ENCODE measurements at regions not wholly inside any gene's neighbourhood (a gene's known extent, or its start where the extent isn't known, plus 50 kb on each side); places are given as distances from the start of the nearest gene placed in this dataset.
A peak's percentile ranks its signal among the peaks of the same experiment; 100 is the strongest.
"Not testable (repeated sequence)": the region's sequence is repeated elsewhere in the genome, so short reads cannot be mapped to it uniquely, and the experiment has no call there.

DNA sequence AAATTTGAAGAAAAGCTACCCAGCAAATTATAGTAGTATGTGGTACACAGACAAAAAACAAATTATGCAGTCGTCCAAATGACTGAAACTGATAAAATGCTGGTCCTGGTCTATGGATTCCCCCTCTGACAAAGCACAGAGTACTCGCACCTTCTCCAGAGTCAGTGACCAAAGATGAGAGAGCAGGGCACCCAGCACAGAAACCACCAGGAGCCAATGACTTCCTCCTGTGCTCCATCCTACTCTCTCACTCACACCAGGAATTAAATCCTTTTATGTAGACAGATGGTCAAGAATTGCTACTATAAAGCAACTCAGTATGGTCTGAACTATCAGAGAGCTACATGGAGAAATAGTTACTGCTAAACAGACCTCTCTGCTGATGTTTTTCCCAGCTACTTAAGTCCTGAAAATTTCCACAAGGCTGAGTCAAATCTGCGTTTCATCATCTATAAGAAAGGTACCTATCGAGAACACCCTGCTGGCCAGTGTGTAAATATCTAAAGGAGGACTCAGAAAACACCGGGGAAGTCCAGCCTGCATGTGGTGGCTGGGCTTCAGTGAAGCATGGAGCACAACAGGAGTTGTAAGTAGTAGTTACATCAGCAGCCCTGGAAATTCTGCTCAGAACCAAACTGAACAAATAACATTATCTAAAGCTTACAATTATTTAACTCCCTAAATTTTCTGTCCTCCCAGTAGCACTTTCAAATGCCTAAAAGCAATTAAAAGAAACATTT is 84.5 kb upstream of the FBXO28 start:
- DNase-seq (ENCODE audit: low read depth, low spot score), result not testable (repeated sequence)

DNA sequence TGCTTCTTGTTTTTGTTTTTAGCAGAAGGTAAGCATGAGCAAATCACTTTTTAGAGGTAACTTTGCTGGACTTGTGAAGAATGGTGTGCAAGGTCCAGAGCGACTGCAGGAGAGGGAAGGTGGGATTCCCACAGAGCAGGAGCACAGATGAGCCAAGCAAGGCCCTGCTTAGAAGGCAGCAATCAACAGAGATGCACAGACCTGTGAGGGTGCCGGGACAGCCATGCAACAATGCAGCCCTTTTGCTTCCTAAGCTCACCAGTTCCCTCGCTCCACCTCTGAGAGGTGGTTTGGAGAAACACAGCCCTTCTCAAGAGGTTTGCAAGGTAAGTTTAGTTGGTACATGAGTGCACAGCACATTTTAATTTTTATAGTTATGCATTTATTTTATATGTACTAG is 85.1 kb upstream of the FBXO28 start:
- DNase-seq (ENCODE audit: low read depth, low spot score), result not testable (repeated sequence)

DNA sequence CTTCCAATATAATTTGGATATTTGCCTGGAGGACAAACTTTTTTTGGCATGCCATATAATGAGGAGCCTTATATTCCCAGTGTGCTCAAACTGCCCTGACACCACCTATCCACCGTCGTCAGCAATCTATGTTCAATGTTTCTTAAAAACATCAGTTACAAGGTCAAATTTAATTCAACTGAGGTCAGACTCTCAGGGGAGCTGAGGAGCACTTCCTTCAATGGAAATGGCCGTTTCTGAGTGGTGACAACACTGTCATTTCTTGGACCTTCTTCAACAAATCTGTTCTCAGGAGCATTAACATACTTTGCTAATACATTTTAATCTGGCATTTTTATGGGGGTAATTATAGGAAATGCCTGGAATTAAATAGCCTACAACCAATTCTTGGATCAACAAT is 90.8 kb upstream of the FBXO28 start:
- not testable (repeated sequence) for DNase-seq (ENCODE audit: low read depth, low spot score)

DNA sequence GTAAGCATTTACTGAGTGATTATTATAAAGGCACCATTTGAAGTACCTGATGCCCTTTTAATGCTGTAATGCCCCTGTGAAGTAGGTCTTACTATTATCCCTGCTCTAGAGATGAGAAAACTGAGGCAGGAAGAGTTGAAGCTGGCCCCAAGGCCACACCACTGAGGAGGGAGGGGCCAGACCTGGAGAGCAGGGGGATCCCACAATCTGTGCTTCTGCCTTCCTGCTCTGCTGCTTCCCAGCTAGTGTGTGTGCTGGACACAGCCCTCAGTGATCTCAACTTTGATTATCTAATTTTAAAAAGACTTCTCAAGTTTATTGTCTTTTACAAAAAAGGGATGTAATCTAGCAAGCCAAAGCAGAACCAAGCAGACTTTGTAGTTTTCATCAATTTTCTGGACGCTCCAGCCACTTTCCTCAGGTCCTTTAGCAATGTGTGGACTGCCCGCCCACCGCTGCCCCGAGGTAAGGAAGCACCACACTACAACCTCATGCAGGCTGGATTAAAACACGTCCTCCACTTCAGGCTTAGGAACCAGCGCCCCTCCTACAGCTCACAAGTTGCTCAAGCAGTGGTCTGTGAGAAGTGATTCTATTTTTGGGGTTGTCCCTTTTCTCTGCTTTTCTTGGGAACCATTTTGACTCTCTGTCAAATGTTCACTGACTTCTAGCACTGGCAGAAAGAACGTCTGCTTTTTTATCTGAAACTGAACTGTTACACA is 91.5 kb upstream of the FBXO28 start:
- DNase-seq (ENCODE audit: low read depth, low spot score), result not testable (repeated sequence)

DNA sequence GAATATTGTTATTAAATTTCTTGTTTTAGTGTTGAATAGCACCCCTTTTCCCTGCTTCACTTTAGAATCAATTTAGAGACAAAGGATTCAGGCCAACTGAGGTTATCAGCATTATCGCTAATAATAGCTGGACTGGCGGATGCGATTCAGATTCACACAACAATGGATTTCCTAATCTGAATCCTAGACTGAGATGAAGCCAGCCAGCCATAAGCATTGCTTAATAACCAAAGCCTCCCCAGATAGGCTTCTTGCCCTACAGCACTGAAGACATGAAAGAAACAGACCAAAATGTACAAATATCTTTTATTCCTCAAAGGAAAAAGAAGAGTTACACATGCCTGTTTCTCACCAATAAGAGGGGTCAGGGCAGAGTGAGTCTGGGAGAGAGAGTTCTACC is 94.0 kb upstream of the FBXO28 start:
- not testable (repeated sequence) for DNase-seq (ENCODE audit: low read depth, low spot score)

DNA sequence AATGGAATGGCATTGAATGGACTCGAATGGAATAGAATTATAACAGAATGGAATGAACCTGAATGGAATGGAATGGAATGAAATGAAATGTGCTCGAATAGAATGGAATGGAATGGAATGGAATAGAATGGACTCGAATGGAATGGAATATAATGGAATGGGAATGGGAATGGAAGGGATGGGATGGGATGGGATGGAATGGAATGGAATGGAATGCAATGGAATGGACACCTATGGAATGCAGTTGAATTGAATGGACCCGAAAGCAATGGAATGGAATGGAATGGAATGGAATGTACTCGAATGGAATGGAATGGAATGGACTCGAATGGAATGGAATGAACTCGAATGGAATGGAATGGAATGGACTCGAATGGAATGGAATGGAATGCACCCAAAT is 98.1 kb upstream of the FBXO28 start:
- DNase-seq (ENCODE audit: low read depth, low spot score), result not testable (repeated sequence)

DNA sequence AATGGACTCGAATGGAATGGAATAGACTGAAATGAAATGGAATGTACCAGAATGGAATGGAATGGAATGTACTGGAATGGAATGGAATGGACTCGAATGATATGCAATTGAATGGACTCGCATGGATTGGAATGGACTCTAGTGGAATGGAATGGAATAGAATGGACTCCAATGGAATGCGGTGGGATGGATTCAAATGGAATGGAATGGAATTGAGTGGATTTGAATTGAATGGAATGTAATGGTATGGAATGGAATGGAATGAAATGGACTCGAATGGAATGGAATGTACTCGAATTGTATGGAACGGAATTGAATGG is 99.6 kb upstream of the FBXO28 start:
- DNase-seq (ENCODE audit: low read depth, low spot score), result no peak

DNA sequence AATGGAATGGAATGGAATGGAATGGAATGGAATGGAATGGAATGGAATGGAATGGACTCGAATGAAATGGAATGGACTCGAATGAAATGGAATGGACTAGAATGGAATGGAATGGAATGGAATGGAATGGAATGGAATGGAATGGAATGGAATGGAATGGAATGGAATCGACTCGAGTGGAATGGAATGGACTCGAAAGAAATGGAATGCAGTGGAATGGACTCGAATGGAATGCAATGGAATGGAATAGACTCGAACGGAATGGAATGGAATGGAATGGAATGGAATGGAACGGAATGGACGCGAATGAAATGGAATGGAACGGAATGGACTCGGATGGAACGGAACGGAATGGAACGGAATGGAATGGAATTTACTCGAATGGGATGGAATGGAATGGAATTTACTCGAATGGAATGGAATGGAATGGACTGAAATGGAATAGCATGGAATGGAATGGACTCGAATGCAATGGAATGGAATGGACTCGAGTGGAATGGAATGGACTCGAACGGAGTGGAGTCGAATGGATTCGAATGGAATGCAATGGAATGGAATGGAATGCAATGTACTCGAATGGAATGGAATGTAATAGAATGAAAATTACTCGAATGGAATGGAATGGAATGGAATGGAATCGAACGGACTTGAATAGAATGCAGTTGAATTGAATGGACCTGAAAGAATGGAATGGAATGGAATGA is 100.1 kb upstream of the FBXO28 start:
- not testable (repeated sequence) for DNase-seq (ENCODE audit: low read depth, low spot score)

DNA sequence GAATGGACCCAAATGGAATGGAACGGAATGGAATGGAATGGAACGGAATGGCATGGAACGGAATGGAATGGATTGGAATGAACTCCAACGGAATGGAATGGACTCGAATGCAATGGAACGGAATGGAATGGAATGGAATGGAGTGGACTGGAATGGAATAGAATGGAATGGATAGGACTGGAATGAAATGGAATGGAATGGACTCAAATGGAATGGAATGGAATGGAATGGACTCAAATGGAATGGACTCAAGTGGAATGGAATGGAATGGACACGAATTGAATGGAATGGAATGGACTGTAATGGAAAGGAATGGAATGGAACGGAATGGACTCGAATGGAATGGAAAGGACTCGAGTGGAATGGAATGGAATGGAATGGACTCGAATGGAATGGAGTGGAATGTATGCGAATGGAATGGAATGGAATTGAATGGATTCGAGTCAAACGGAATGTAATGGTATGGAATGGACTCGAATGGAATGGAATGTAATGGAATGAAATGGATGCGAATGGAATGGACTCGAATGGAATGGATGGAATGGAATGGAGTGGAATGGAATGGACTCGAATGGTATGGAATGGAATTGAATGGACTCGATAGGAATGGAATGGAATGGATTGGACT is 101.0 kb upstream of the FBXO28 start:
- DNase-seq (ENCODE audit: low read depth, low spot score), result not testable (repeated sequence)

DNA sequence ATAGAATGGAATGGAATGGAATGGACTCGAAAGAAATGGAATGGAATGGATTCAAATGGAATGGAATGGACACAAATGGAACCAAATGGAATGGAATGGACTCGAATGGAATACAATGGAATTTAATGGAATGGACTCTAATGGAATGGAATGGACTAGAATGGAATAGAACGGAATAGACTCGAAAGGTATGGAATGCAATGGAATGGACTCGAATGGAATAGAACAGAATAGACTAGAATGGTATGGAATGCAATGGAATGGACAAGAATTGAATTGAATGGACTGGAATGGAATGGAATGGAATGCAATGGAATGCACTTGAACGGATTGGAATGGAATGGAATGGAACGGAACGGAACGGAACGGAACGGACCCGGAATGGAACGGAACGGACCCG is 101.7 kb upstream of the FBXO28 start:
- DNase-seq (ENCODE audit: low read depth, low spot score), result not testable (repeated sequence)

DNA sequence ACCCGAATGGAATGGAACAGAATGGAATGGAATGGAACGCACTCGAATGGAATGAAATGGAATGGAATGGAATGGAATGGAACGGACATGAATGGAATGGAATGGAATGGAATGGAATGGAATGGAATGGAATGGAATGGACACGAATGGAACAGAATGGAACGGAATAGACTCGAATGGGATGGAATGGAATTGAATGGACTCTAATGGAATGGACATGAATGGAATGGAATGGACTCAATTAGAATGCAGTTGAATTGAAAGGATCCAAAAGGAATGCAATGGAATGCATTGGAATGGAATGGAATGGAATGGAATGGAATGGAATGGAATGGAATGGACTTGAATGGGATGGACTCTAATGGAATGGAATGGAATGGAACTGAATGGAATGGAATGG is 102.2 kb upstream of the FBXO28 start:
- not testable (repeated sequence) for DNase-seq (ENCODE audit: low read depth, low spot score)

DNA sequence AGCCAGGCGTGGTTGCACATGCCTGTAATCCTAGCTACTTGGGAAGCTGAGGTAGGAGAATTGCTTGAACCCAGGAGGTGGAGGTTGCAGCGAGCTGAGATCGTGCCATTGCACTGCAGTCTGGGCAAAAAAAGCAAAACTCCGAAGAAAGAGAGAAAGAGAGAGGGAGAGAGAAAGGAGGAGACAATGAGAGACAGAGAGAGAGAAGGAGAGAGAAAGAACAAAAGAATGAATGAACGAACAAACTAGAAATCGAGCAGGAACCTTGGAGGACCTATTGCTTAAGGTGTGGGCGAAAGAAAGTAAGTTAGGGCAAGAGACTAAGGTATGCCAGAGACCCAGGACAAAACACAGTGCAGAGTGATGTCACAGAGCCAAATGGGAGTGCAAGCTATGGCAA is 102.8 kb upstream of the FBXO28 start:
- not testable (repeated sequence) for DNase-seq (ENCODE audit: low read depth, low spot score)

DNA sequence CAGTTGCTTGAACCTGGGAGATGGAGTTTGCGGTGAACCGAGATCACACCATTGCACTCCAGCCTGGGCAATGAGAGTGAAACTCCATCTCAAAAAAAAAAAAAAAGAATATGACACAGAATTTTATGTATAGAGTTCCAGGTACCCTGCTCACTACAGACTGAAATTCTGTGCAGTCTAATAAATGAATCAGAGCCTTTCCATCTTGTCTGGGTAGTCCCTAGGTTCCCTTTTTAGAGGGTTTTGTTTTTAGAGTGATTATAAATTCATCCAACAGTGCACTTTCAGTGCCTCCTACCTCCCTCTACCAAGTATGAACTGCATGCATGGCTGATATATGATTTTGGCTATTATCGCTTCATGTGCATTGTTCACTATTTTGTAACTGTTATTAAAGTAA is 107.9 kb upstream of the FBXO28 start:
- DNase-seq (ENCODE audit: low read depth, low spot score), result not testable (repeated sequence)

DNA sequence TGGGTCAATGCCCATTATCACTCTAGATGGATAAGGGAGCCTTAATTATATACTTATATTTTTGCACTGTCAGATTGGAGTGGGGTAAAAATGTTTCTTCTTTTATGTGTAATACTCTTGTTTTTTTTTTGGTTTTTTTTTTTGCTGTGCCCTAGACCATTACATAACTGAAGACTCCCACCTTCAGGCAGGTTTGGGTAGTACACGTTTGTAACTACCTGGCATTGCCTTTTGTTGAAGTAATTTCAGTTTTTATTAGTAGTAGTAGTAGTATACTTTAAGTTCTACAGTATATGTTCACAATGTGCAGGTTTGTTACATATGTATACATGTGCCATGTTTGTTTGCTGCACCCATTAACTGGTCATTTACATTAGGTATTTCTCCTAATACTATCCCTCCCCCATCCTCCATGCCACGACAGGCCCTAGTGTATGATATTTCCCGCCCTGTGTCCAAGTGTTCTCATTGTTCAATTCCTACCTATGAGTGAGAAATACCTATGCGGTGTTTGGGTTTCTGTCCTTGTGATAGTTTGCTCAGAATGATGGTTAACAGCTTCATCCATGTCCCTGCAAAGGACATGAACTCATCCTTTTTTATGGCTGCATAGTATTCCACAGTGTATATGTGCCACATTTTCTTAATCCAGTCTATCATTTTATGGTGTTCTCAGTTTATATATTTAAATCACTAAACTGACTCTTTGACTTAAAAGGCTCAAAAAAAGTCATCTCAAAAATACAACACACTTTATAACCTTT is 109.2 kb upstream of the FBXO28 start:
- not testable (repeated sequence) for DNase-seq (ENCODE audit: low read depth, low spot score)

DNA sequence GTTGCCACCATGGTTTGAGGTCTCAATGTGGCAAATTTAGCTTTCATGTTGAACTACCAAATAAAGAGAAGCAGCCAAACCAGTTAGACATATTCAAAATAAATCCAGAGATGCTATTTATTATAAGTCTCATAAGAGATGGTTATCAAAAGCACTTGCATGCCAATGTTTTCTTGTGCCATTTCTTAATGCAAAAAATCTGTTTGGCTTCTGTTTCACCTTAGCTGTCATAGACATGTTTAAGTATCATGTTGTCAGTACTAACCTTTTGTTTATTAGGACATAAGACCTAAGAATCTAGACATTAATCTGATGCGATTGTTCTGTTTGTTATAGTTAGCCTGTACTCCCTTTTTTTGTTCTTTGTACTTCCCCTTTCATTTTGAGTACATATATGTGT is 110.0 kb upstream of the FBXO28 start:
- not testable (repeated sequence) for DNase-seq (ENCODE audit: low read depth, low spot score)

DNA sequence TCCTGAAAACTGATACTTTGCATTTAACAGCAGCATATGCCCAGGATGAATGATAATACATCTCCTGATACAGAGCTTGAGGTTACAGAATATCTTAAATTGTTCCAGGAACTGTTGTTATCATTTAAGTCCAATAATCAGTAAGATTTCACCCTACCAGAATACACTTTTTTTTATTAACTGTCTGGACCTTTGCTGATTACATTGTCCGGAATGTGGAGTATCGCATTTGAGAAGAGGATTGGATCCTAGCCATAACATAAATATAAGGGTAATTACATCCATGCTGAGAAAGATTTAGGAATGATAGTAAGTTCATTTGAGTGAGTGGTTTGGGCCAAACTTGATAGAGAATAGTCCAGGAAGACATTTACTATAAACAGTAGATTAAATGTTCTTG is 112.2 kb upstream of the FBXO28 start:
- not testable (repeated sequence) for DNase-seq (ENCODE audit: low read depth, low spot score)

DNA sequence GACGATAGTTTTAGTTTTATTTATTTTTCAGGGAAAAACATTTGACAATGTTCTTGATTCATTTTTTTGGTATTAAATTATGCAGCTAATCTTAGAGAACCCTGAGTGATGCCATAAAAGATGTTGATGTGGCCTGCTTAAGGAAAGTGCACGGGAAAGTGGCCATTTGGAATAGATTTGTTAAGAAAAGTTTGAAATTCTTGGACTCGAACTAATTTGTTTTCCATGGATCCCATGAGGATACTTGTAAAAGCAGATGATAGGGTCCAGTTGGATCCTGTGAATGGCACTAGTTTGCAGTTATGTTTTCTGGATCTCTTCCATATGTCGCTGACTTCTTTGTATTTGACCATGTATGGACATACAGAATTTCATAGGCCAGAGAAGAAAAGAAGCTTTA is 114.2 kb upstream of the FBXO28 start:
- not testable (repeated sequence) for DNase-seq (ENCODE audit: low read depth, low spot score)

DNA sequence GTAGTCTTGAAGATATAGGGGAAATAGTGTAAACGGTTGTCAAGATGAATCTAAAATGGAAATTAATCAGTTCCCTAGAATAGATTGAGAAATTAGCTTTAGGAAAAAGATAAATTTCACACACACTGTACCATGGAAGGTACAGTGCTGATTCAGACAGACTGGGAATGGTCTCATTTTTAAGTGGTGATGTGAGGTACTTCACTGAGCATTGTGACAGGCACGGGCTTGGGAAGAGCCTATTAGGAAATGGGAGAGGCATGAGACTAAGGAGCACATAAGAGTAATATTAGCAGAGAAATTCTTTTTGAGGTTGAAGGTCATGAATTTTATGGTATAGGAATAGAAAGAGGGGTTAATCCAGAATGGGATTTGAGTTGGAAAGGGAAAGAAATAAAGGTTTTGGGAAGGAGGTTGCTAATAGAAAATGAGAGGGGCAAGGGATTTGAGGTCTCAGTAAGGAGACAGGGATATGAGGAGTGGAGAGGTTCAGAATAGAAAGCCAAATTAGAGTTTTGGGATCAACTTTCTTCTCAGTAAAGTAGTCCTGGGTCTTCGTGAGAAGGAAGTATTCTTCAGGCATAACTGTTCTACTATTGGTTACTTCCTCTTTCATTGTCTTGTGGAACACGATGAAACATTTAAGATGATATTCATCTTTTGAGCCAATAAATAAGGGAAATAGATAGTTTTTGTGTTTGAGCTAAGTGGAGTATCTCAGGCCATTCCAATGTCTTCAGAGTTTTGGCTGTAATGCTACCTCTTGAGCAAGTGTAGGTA is 115.0 kb upstream of the FBXO28 start:
- DNase-seq (ENCODE audit: low read depth, low spot score), result not testable (repeated sequence)

DNA sequence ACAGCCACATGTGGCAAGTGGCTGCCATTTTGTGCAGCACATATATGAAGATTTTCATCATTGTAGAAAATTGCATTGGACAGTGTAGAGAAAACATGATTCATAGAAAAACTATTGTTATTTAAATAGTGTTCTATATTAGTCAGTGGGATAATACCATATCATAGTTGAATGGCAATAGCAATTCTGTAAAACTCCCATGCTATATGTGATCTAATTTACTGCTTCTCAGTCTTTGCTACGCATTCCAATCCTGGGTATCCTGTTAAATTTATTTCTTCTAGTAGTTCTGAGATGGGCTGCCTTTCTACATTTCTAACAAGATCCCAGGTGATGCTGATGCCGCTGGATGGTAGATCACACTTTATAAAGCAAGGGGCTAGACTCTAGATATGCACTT is 117.5 kb upstream of the FBXO28 start:
- DNase-seq (ENCODE audit: low read depth, low spot score), result not testable (repeated sequence)

DNA sequence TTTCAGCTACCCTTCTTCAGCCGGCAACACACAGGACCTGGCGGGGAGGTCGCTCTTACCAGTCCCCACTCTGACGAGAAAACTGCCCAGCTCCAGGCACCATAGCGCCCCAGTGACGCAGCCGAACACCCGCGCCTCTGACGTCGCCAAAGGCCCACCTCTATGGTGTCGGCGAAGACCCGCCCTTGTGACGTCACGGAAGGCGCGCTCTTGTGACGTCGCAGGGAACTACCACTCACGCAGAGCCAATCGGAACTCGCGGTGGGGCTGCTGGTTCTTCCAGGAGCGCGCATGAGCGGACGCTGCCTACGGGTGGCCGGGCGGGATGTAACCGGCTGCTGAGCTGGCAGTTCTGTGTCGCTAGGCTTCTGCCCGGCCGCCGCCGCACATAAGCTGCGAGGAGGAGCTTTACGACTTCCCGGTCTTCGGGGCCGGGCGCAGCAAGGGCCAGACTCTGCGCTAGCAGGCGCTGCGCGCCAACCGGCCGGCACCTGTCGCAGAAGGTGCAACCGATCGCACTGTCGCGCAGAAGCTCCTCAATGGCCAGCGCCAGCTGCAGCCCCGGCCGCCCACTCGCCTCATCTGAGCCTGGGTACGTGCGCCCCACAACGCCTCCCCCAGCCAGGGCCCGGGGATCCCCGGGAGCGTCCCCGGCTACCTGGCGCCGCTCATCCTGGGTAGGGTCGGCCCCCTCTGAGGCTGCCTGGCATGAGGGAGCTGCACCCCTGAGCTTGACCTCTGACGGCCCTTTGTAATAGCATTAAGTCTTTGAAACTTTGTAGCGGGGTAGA is 121.3 kb upstream of the FBXO28 start:
- DNase-seq (ENCODE audit: low read depth, low spot score), result peak; percentile 96

Data from pulmonary artery endothelial cell (primary cell).